ENCODE measurements at regions not wholly inside any gene's neighbourhood (a gene's known extent, or its start where the extent isn't known, plus 50 kb on each side); places are given as distances from the start of the nearest gene placed in this dataset.

- no peak for DNase-seq
- no peaks in the 10 kb centered on the region for H3K9me3 ChIP-seq
- H3K27ac ChIP-seq, result no peak overlapping the region
- H3K27me3 ChIP-seq, result no peaks in the 10 kb centered on the region
- intact Hi-C loops (cut with DNase I; ENCODE audit: low total_unique reads) (no loop called here), in situ Hi-C loops (cut with MboI; ENCODE audit: low sequenced_read_pairs in 4 of 4) (loop anchor here in 1 of 4 donors (25.0 kb wide), 1 partner anchor 837 kb away; no protein-coding TSS in a partner anchor)
- TF ChIP-seq POLR2A (IDR thresholded peaks at IDR 0.05), result no peak
- TF ChIP-seq CTCF (IDR thresholded peaks at IDR 0.05 in 4 of 5, conservative IDR thresholded peaks at IDR 0.05 in 1 of 5), result no peak
- ATAC-seq, result no peak
- H3K36me3 ChIP-seq, result no peaks in the 10 kb centered on the region
- H3K4me1 ChIP-seq, result no peaks in the 10 kb centered on the region
- H3K4me3 ChIP-seq, result no peak overlapping the region
Observed at GRCh38 chr12:46998811-46999368, 80.5 kb upstream of the PCED1B start.

DNA sequence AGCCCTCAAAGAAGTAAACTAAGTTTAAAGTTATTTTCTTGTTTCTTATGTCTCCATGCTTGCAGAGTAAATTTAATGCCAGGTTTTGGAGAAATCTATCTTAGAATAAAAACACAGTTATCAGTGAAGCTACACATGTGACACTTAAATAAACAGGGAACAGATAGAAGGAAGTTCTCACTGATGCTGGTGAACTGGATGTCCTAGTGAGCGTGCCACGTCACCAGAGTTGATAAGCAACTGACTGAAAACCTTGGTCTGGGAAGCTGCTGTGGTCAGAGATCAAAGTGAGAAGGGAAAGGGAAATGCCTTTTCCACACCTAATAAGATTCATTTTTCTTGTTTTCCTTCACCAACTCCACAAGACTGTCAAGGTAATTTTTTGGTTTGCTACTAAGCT is 74.8 kb upstream of the PCED1B start:
- Histone ChIP-seq H3K36me3 (no peaks in the 10 kb centered on the region), H3K27ac (no peak overlapping the region), H3K9me3 (no peaks in the 10 kb centered on the region), H3K4me3 (no peak overlapping the region), H3K27me3 (no peaks in the 10 kb centered on the region), H3K4me1 (no peaks in the 10 kb centered on the region)
- intact Hi-C loops (cut with DNase I; ENCODE audit: low total_unique reads) (no loop called here), in situ Hi-C loops (cut with MboI; ENCODE audit: low sequenced_read_pairs in 4 of 4) (loop anchor here in 2 of 4 donors (25.0 kb wide), 2 partner anchors 667 to 867 kb away; no protein-coding TSS in a partner anchor)
- ATAC-seq (no peak), DNase-seq (no peak)
- TF ChIP-seq POLR2A (IDR thresholded peaks at IDR 0.05) (no peak), CTCF (IDR thresholded peaks at IDR 0.05 in 4 of 5, conservative IDR thresholded peaks at IDR 0.05 in 1 of 5) (no peak)

GRCh38 chr12:47007048-47007447 is 72.4 kb upstream of the PCED1B start:
- DNase-seq, result no peak
- Histone ChIP-seq H3K9me3 (no peaks in the 10 kb centered on the region), H3K4me3 (no peak overlapping the region), H3K27me3 (no peaks in the 10 kb centered on the region), H3K4me1 (no peaks in the 10 kb centered on the region), H3K36me3 (no peaks in the 10 kb centered on the region), H3K27ac (no peak overlapping the region)
- no peak for TF ChIP-seq POLR2A (IDR thresholded peaks at IDR 0.05)
- TF ChIP-seq CTCF (IDR thresholded peaks at IDR 0.05 in 4 of 5, conservative IDR thresholded peaks at IDR 0.05 in 1 of 5), result no peak
- ATAC-seq, result no peak
- intact Hi-C loops (cut with DNase I; ENCODE audit: low total_unique reads), result no loop called here
- in situ Hi-C loops (cut with MboI; ENCODE audit: low sequenced_read_pairs in 4 of 4), result loop anchor here in 2 of 4 donors (25.0 kb wide), 2 partner anchors 670 to 870 kb away; no protein-coding TSS in a partner anchor

GRCh38 chr12:47012552-47012951 is 66.9 kb upstream of the PCED1B start:
- in situ Hi-C loops (cut with MboI; ENCODE audit: low sequenced_read_pairs in 4 of 4), result loop anchor here in 2 of 4 donors (25.0 kb wide), 2 partner anchors 675 to 875 kb away; no protein-coding TSS in a partner anchor
- intact Hi-C loops (cut with DNase I; ENCODE audit: low total_unique reads), result no loop called here

More at GRCh38 chr12:47012552-47012951, 66.9 kb upstream of the PCED1B start:
- no peaks in the 10 kb centered on the region for H3K27me3 ChIP-seq
- H3K4me1 ChIP-seq, result no peaks in the 10 kb centered on the region
- ATAC-seq, result no peak
- TF ChIP-seq POLR2A (IDR thresholded peaks at IDR 0.05) (no peak), CTCF (IDR thresholded peaks at IDR 0.05 in 4 of 5, conservative IDR thresholded peaks at IDR 0.05 in 1 of 5) (no peak)
- no peak overlapping the region for H3K4me3 ChIP-seq
- no peak for DNase-seq
- no peaks in the 10 kb centered on the region for H3K36me3 ChIP-seq
- no peaks in the 10 kb centered on the region for H3K9me3 ChIP-seq
- no peak overlapping the region for H3K27ac ChIP-seq
